GM19395 (cell line): ENCODE measurements at regions not wholly inside any gene's neighbourhood (a gene's known extent, or its start where the extent isn't known, plus 50 kb on each side); places are given as distances from the start of the nearest gene placed in this dataset.
"Not testable (repeated sequence)": the region's sequence is repeated elsewhere in the genome, so short reads cannot be mapped to it uniquely, and the experiment has no call there.

Experiments
- ATAC-seq: cut with Tn5 transposase; IDR thresholded peaks from one replicate; pipeline ENCODE4 v1.9.1; 2021; ENCODE audit warnings: mild to moderate bottlenecking, moderate library complexity; ENCODE audit not compliant: unreplicated experiment

- no peak for ATAC-seq
Measured at GRCh38 chr2:221999717-222000116, 299.1 kb downstream of the PAX3 start.

- no peak for ATAC-seq
Measured at GRCh38 chr2:221999166-221999565, 299.6 kb downstream of the PAX3 start.

GRCh38 chr2:221997683-221998082 is 301.1 kb downstream of the PAX3 start:
- ATAC-seq = no peak

GRCh38 chr2:221997100-221997499 is 301.7 kb downstream of the PAX3 start:
- ATAC-seq = no peak

GRCh38 chr2:221994926-221995325 is 303.9 kb downstream of the PAX3 start:
- ATAC-seq = no peak

GRCh38 chr2:221984376-221984775 is 314.4 kb downstream of the PAX3 start:
- ATAC-seq = not testable (repeated sequence)

GRCh38 chr2:221981912-221982470 is 316.8 kb downstream of the PAX3 start:
- no peak for ATAC-seq

- ATAC-seq = no peak
Measured at GRCh38 chr2:221975151-221975550, 323.6 kb downstream of the PAX3 start.

GRCh38 chr2:221973902-221974301 is 324.9 kb downstream of the PAX3 start:
- no peak for ATAC-seq

- no peak for ATAC-seq
Measured at GRCh38 chr2:221973502-221973901, 325.3 kb downstream of the PAX3 start.

- no peak for ATAC-seq
Measured at GRCh38 chr2:221972813-221973478, 325.9 kb downstream of the PAX3 start.

- ATAC-seq = no peak
Measured at GRCh38 chr2:221970389-221970788, 328.4 kb downstream of the PAX3 start.

- ATAC-seq = no peak
Measured at GRCh38 chr2:221969830-221970144, 329.0 kb downstream of the PAX3 start.

GRCh38 chr2:221969087-221969829 is 329.5 kb downstream of the PAX3 start:
- peak; percentile 73 for ATAC-seq

GRCh38 chr2:221962186-221962585 is 336.6 kb downstream of the PAX3 start:
- no peak for ATAC-seq

- ATAC-seq = no peak
Measured at GRCh38 chr2:221961561-221961960, 337.2 kb downstream of the PAX3 start.

- ATAC-seq = no peak
Measured at GRCh38 chr2:221958224-221958623, 340.6 kb downstream of the PAX3 start.

- ATAC-seq = no peak
Measured at GRCh38 chr2:221948076-221948475, 350.7 kb downstream of the PAX3 start.

- not testable (repeated sequence) for ATAC-seq
Measured at GRCh38 chr2:221944452-221944851, 354.3 kb downstream of the PAX3 start.

- ATAC-seq = no peak
Measured at GRCh38 chr2:221943076-221943810, 355.6 kb downstream of the PAX3 start.

- no peak for ATAC-seq
Measured at GRCh38 chr2:221931251-221931991, 359.3 kb upstream of the EPHA4 start.
